NCI-H1694 treated with DMSO at 0.1 percent for 48 hours (cell line): ENCODE measurements at regions not wholly inside any gene's neighbourhood (a gene's known extent, or its start where the extent isn't known, plus 50 kb on each side); places are given as distances from the start of the nearest gene placed in this dataset.

Experiments used
- DNase-seq: peaks from one replicate; lab custom pipeline; 2025; lab: John Stamatoyannopoulos, UW

DNA sequence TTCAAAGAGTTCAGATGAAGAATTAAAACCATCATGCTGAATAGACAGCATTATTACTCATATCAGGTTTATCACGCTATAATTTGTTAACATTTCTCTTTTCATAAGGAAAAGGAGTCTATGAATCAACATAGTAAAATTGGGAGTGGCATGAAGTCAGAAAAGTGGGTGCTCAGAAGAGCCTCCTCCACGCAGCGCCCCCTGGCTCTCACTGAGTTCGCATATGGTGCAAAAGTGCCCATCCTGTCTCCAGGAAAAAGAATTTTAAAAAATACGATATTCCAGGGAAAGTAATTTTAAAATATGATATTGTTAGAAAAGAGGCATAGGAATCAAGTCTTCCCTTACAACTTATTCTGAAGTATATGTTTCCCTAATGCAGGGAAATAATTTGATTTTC, 176.3 kb upstream of the TCERG1L start:
- DNase-seq, result no peak

DNA sequence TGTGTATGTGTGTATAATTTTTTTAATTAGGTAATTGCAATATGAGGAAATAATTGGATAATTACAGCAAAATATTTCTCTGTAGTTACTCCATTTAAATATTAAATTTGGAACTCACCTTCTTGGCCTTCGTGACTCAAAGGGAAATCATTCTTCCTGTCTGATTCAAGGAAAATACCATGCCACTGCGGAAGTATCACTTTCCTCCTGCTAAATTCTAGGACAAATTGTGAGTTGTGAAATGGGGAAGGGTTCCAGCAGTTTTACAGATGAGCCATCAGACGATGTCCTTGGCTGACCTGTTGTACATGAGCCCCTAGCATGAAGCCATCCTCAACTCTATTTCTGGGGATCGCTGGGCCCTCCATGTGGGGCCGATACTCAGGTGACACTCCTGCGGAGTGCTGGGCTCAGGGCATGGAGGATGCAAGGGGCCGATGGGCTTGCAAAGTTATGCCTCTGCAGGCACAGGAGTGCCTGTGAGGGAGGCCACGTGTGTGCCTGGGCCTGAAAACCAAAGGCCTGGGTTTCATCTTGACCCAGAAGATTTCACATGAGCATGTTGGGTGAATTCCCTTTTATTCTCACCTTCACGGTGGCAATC, 179.6 kb upstream of the TCERG1L start:
- DNase-seq, result no peak

DNA sequence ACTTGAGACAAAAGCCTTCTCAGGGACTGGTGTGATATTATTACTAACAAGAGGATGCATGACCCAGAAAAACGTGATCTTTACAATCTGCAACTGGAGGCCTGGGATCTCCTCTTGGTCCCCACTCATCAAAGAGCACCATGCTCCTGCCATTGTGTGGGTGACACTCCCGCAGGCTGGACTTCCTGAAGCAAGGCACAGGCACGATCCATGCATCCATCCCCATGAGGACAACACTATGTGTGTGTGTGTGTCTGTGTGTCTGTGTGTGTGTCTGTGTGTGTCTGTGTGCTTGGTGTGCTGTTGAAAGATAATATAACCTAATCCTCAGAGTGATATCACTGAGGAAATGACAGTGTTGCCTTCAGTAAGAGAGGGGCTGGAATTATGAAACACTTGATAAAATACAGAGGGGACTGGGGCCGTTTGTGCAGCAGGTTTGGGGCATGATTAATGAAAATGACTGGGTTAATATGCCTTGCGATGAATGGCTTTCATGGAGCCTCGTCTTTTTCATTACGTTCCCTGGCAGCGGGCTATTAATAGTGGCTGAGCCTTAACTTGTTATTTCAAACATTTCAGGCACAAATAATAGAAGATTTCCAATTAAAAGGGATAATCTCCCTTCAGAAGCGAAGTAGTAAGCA, 180.8 kb upstream of the TCERG1L start:
- no peak for DNase-seq

DNA sequence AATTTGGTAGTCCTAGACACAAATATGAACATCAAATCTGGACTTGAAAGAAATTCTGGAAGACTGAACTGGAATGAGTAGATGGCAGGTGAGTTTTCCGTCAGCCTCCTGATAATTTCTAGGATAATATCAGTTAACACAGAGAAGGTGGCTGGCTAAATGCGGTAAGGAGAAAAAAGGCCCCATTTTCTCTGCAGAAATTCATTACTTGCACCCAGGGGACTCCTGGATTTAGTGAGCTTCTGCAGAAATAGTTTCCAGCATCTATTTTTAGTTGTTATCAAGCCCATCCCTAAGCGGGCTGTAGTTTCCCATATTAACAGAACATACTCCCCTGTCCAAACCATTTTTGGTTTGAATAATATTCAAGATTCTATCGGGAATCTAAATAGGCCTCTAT, 181.9 kb upstream of the TCERG1L start:
- no peak for DNase-seq

DNA sequence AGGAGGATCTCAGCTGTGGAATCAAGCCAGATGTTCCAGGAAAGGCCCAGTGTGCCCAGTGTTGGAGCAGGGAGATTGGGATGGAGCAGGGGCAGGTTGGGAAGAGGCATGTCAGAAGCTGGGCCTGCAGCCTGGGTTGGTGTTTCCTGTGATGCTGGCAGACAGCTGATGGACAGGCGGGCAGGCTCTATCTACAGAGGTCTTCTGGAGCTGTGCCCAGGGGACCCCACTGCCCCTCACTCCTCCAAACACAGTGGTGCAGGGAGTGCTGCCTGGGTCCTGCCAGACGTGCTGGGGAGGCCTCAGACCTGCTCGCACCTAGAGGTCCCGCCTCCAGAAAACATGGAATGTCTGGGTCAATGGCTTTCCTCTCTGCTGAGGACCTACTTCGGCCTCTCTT, 182.9 kb upstream of the TCERG1L start:
- no peak for DNase-seq

DNA sequence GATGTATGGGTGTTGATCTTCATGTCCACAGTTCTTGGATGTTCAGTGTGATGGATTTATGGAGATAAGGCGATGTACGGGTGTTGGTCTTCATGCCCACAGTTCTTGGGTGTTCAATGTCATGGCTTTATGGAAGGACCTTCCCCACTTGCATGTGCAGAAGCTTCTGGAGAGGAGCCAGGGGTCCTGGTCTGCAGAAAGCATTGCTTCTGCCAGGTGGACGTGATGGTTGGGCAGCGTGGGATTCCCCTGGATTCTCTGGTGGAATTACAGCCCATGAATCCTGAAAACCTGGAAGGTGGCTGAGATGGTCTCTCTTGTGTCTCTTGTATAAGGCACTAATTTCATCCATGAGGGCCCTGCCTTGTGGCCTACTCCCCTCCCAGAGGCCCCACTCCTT, 183.7 kb upstream of the TCERG1L start:
- no peak for DNase-seq

DNA sequence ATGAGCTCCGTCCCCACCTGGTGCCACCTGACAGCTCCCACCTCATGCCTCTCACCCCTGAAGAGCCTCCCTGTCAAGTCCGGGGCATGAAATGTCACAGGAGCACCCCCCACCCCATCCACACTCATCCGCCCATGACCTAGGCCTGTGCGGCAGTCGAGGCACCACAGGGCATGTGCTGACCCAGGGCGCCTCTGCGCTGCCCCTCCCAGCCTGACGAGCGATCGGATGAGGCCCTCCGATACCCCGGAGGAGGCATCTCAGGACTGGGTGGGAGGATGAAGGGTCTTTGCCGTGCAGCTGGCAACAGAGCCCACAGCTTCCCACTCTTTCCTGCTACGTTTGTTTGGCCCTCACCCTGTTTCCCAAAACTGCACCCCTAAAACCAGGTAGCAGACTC, 184.4 kb upstream of the TCERG1L start:
- no peak for DNase-seq

DNA sequence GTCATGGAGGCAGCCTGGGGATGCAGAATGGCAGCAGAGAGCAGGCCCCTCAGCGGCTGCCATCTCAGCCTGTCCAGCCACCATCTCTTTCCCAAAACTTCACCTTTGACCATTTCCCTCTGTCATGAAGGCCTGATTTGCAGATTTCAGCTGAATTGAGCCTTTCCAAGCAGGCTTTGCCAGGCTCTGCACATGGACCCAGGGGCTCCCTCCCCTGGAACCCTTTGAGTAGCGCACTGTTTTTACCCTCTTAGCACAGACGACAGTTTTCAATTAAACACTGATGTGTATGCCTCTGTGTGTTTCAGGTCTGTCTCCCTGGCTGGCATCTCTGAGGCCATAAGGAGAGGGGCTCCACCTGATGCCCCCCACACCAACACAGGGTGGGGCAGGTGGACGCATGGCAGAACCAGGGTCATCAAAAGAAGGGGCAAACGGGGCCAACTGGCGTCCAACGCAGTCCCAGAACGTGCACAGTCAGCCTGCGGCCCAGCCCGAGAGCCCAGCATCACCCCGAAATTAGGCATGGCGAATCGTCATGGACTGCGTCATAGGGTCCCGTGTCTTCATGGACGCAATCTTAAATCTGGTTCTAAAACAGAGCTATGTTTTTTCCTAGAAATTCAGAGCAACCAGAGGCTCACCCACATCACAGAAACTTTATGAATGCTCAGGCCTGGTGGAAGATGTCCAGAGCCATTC, 185.0 kb upstream of the TCERG1L start:
- no peak for DNase-seq

DNA sequence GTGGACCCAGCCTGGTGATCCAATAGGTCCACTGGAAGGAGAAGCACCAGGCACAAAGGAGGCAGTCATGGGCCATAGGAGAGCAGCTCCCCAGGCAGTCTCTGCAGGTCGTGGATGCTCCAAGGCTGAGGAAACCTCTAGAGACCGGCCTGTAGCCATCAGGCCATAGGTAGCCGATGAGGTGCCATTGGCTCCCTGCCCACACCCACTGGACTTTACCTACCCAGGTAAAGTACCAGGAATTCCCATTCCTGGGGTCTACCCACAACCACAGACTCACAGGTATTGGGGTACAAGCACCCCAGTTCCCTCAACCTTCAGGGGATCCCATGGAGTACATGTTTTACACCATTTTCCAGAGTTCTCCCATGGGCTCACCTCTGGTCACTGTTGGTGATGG, 188.0 kb upstream of the TCERG1L start:
- no peak for DNase-seq

DNA sequence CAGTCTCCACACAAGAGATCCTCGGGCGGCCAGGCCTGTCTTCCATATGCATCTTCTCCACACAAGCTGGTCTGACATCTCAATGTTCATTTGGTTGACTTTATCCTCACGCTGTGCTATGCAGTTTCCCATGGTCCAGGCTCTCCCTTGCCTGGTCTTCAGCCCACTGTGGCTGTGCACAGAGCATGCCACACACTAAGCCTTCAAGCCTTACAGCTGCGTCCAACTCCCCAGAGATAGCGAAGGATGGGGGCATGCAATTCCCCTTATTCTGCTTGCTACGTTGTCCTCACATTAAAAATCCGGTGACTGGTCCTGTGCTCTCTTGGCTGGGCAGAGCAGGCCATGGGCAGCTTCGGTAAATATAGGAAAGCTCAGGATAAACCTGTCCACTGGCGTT, 188.7 kb upstream of the TCERG1L start:
- DNase-seq, result no peak

DNA sequence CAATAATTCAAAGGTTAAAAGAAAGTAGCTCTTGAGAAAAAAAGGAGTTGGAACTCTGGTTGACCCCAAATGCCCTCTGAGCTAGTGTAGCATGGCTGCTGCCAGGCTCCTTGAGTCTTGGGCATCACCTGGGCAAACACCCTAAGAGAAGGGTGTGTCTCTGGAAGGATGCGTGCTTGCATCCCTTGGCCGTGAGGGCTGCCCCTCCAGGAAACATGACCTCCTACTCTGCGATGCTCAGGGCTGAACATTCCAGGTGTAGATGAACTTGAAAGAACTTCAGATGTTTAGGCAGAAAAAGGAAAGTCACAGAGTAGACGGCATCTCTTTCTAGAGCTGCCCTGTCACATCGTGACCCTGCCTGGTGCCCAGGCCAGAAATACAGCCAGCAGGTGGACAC, 189.4 kb upstream of the TCERG1L start:
- no peak for DNase-seq

DNA sequence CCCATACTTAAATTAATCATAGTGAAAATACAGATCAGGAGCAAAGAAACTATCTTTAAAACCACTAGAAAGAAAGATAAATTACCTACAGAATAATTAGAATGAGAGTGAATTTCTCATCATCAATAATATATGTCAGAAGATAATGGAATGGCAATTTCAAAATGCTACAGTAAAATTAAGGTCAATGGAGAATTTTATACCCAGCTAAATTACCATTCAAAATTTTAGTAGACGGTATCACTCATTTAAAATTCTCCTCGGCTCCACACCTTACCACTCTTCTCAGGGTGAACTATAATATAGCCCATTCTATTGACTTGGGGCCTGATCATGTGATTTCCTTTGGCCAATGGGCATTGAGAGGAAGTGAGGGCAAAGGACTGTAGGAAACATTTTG, 192.5 kb upstream of the TCERG1L start:
- no peak for DNase-seq

DNA sequence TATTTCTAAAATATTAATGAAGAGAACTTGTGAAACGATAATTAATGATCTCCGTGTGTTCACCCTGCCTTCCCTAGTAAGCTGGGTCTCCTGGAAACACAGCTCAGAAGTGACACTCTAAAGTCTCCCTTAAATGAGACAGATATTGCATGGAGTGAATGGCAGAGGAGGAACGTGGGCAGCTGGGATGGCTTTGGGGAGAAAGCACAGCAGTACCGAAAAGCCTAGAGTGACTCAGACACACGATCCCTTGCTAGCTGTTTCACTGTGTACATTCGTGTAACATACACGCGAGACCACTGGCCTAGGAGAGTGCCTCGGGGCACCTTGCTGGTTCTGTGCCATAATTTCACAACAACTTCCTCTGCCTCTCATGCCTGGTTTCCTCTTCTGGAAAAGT, 199.9 kb upstream of the TCERG1L start:
- no peak for DNase-seq

DNA sequence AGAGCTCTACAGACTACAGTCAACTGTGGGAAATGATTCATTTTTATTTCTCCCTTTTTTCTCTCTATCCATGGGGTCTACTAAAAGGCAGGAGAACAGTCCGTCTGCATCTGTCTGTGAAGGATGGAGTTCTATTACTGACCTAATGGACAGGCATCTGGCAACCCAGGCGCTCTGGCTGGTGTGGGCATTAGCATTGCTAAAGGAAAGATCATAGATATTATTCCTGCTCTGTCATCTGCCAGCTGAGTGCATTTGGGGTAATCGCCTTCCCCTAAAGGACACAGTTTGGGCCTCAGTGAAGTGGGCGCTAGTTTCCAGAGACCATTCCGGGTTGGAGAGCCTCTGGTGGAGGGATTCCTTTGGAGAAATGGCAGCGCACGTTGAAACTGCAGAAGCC, 201.3 kb upstream of the TCERG1L start:
- no peak for DNase-seq

DNA sequence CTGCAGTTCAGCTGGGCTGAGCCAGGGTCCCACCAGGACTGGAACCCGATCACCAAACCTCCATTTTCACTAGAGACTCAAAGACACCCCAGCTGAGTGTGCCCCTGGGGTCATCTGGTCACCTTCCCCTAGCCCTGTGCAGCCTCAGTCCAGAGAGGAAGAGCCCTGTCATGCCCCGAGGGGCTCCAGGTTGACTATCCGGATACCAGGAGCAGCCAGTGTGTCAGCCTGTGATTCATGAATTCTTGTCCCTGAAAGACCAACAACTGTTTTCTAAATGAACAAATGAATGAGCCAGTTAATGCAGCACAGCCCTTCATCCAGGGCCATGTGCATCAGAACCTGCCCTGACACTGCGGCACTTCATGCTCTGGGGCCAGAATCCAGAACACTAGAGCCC, 201.9 kb upstream of the TCERG1L start:
- DNase-seq, result no peak

DNA sequence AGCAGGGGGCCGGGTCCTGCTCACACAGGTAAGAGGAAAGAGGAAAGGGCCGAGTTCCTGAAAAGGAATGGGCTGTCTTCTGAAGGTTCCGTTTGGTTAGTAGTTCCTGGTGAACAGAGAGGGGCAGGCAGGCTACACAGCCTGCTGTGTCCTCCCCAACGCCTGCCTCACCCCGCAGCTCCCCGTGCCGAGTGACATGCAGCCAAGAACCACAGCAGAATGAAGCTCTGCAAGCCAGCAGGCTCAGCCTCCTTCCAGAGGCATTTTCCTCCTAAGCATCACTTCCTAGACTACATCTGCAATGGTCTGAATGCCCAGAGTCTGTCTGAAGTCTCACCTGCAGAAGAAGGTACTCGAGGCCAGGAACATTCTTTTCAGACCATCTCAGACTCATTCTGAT, 202.4 kb upstream of the TCERG1L start:
- DNase-seq, result no peak

DNA sequence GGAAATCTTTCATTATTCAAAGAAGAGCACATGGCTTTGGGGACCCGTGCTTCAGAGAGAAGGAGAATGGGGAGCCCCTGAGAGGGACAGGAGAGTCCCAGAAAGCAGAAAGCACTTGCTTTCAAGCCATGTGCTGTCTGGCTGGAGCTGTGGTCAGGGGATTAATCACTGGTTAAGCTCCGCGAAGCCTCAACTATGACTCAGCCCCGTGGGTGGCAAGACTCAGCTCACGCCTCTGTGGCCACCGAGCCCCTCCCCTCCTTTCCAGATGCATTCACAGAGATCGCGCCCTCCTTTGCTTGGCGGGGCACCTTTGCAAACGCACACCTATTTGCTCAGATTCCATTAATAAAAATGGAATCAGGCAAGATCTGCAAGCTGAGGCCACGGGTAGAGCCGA, 202.9 kb upstream of the TCERG1L start:
- no peak for DNase-seq

DNA sequence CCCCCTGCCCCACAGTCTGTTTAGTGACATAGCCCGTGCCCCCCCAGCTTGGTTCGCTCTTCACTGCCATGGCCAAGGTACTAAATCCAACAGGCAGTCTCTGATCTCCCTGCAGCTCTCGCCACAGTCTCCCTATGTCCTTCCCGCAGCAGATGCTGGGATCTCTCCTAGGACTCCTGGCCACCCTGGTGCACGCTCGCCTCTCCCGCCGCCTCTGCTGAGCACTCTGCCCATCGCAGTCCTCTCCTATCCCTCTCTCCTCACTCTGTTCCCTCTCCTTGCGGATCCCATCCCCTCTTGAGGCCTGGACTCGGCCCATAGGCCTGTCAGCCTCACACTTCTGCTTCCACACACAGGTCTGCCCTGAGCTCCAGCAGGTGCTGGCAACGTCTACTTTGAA, 204.8 kb upstream of the TCERG1L start:
- no peak for DNase-seq

DNA sequence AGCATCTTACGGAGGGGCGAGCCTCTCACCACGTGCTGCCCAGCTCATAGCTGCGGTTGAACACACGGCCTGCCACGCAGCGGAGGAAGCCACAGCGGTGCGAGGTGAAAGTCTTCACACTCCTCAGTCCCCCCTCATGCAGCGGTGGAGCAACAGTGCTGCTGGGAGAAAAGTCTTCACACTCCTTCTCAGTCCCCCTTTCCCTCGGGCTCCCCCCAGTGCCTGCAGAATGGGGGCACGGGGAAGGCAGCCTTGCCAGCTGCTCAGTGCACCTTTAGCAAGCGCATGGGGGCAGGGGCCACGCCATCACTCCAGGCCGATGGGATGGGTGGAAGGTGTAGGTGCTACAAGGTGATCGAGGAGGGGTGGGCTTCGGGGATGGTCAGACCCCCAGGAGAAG, 206.3 kb upstream of the TCERG1L start:
- no peak for DNase-seq

DNA sequence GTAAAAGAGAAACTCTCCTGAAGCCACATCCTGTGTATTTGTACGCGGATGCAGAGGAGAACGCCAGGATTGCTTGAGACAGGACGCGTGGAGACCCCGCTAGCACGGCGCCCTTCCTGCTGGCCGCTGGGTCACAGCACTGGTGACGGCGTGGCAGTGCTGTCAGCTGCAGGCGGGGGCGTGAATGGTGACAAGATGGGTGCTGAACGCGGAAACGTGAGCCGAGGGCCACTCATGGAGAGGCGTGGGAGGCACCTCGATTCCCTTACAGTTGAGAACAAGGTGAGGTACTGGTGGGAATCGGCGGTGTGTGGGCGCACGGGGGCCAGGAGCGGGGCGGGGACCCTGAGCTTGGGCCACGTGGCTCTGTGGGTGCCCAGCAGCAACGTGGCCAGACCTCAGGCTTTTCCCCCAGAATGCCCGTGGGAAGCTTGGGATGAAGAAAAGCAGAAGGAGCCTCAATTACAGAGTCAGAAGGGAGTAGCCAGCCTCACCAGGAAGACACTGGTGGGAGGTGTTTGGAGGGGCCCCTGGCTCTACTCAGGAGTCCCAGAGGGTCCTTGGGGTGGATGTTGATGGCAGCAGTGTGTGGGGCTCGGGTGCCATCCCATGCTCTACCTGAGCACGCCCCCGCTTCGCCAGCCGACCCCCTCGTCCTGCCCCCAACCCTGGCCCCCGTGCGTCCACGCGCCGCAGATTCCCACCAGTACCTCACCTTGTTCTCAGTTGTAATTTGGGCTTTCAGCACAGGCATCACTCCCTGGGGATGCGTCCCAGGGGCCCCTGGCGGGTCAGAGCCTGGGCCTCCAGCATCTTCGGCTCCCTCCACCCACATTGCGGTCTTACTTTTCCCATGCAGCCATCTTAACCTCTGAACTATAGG, 208.4 kb upstream of the TCERG1L start:
- no peak for DNase-seq

DNA sequence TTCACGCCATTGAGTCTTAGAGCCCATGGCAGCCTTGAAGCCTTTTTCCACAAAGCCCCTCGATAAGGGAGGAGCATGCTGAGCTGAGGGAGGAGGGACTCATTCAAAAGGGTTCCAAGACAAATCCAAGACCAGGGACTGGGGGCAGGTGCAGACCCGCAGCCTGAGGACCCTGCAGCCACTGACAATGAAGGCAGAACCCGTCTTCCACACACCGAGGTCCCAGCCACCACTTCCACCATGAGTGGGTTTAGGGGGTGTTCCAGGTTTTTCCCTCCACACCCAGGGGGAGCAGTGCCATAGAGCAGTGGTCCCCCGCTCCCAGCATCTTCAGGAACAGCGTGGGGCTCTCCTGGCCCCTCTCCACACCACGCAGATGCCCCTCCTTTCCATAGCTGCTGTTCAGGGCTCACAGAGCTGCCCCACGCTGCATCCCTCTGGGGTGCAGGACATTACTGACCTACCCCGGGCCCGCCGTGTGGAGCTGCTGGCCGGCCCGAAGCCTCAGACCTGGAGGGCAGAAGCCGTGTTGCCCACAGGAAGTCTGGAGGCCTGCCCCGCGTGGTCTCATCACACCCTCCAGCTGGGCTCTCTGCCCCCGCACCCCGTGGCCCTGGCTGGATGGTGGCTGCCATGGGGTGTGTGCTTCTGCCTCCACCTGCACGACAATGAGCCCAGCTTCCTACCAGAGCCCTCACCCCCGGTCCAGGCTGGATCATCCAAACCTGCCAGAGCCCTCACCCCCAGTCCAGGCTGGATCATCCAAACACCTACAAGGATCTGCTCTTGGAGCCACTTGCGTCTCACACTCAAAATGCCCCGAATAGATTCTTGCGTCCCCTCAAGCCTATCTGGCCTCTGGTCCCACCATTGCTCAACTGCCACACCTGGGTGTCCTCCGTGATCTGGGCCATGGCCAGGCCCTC, 220.0 kb upstream of the TCERG1L start:
- DNase-seq, result no peak

DNA sequence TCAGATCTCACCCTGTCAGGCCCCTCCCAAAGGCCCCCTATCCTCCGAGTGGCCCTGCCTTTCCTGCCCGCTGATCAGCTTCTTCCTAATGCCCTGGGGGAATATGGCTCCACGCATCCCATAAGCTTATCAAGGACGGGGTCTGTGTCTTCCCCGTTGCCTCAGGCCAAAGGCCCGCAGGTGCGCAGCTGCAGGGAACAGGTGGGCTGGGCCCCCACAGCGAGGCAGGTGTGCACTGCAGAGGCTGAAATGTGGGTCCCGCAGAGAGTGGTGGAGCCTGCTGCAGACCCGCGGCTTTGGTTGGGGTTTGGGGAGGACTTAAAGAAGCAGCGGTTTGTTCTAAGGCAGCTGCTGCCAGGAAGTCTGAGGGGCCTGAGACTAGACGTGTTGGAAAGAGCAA, 220.8 kb upstream of the TCERG1L start:
- no peak for DNase-seq
